H9 (cell line): ENCODE measurements at regions not wholly inside any gene's neighbourhood (a gene's known extent, or its start where the extent isn't known, plus 50 kb on each side); places are given as distances from the start of the nearest gene placed in this dataset.

Source experiments
- DNase-seq: peaks from one replicate; pipeline ENCODE4 v3.0.0-alpha.2; 2017
- H2AFZ ChIP-seq: one replicate; pipeline ENCODE4 v1.6.1; 2013; ENCODE audit warnings: mild to moderate bottlenecking, low read length, control low read depth, moderate library complexity
- H2AK5ac ChIP-seq: 2 replicates; pipeline ENCODE4 v1.6.1; 2013; ENCODE audit warnings: low read length, control low read depth, mixed read lengths; ENCODE audit not compliant: insufficient read length
- H2BK120ac ChIP-seq: one replicate; pipeline ENCODE4 v1.6.1; 2013; ENCODE audit warnings: low read depth, mild to moderate bottlenecking, low read length, control low read depth, inconsistent platforms; ENCODE audit not compliant: poor library complexity, severe bottlenecking
- H2BK12ac ChIP-seq: 2 replicates; pipeline ENCODE4 v1.6.1; 2013; ENCODE audit warnings: low read length, control low read depth, mixed read lengths, low read depth; ENCODE audit not compliant: insufficient read length
- H2BK15ac ChIP-seq: 2 replicates; pipeline ENCODE4 v1.6.1; 2013; ENCODE audit warnings: low read depth, low read length, control low read depth
- H2BK20ac ChIP-seq: one replicate; pipeline ENCODE4 v1.6.1; 2013; ENCODE audit warnings: low read depth, mild to moderate bottlenecking, low read length, control low read depth, inconsistent platforms; ENCODE audit not compliant: poor library complexity, severe bottlenecking
- H2BK5ac ChIP-seq: 2 replicates; pipeline ENCODE4 v1.6.1; 2013; ENCODE audit warnings: low read length, control low read depth, mixed read lengths; ENCODE audit not compliant: insufficient read length
- H3K14ac ChIP-seq: 2 replicates; pipeline ENCODE4 v1.6.1; 2013; ENCODE audit warnings: low read length, control low read depth; ENCODE audit not compliant: insufficient read depth
- H3K18ac ChIP-seq: 2 replicates; pipeline ENCODE4 v1.6.1; 2013; ENCODE audit warnings: low read depth, mild to moderate bottlenecking, mixed read lengths, low read length, control low read depth; ENCODE audit not compliant: insufficient read length
- H3K23ac ChIP-seq: 2 replicates; pipeline ENCODE4 v1.6.1; 2013; ENCODE audit warnings: low read length, control low read depth, mixed read lengths, low read depth; ENCODE audit not compliant: insufficient read length
- H3K23me2 ChIP-seq: 2 replicates; pipeline ENCODE4 v1.6.1; 2013; ENCODE audit warnings: low read depth, mild to moderate bottlenecking, mixed read lengths, low read length, control low read depth; ENCODE audit not compliant: insufficient read length, poor library complexity, severe bottlenecking
- H3K27ac ChIP-seq: 2 replicates; pipeline ENCODE4 v1.5.1; 2013; ENCODE audit warnings: low read length, control low read depth, mixed read lengths, low read depth; ENCODE audit not compliant: insufficient read length
- H3K27me3 ChIP-seq: 2 replicates; pipeline ENCODE4 v1.6.1; 2013; ENCODE audit warnings: low read length, control low read depth, inconsistent platforms; ENCODE audit not compliant: insufficient read depth
- H3K4ac ChIP-seq: 2 replicates; pipeline ENCODE4 v1.6.1; 2013; ENCODE audit warnings: low read depth, mild to moderate bottlenecking, control low read depth, inconsistent platforms, low read length, moderate library complexity
- H3K4me1 ChIP-seq: 2 replicates; pipeline ENCODE4 v1.6.1; 2013; ENCODE audit warnings: low read length, control low read depth, inconsistent platforms; ENCODE audit not compliant: insufficient read depth
- H3K4me2 ChIP-seq: 2 replicates; pipeline ENCODE4 v1.6.1; 2013; ENCODE audit warnings: low read length, control low read depth, mixed read lengths; ENCODE audit not compliant: insufficient read length, insufficient read depth
- H3K56ac ChIP-seq: 2 replicates; pipeline ENCODE4 v1.6.1; 2013; ENCODE audit warnings: low read depth, mild to moderate bottlenecking, mixed read lengths, low read length, control low read depth; ENCODE audit not compliant: insufficient read length
- H3K79me1 ChIP-seq: 2 replicates; pipeline ENCODE4 v1.6.1; 2013; ENCODE audit warnings: low read depth, mild to moderate bottlenecking, moderate library complexity, low read length, control low read depth, inconsistent platforms; ENCODE audit not compliant: insufficient read depth, poor library complexity, severe bottlenecking
- H3K79me2 ChIP-seq: 2 replicates; pipeline ENCODE4 v1.6.1; 2013; ENCODE audit warnings: low read length, control low read depth, inconsistent platforms; ENCODE audit not compliant: insufficient read depth
- H3K9ac ChIP-seq: 2 replicates; pipeline ENCODE4 v1.6.1; 2013; ENCODE audit warnings: low read length, control low read depth, mixed read lengths; ENCODE audit not compliant: insufficient read length; ENCODE audit errors: extremely low read depth
- H3K9me3 ChIP-seq: one replicate; pipeline ENCODE4 v1.6.1; 2013; ENCODE audit warnings: low read depth, low read length, inconsistent platforms; ENCODE audit not compliant: control insufficient read depth
- H3T11ph ChIP-seq: one replicate; pipeline ENCODE4 v1.6.1; 2013; ENCODE audit warnings: mild to moderate bottlenecking, low read length, control low read depth, inconsistent platforms
- H4K20me1 ChIP-seq: one replicate; pipeline ENCODE4 v1.6.1; 2013; ENCODE audit not compliant: control insufficient read depth, insufficient read length, insufficient read depth
- H4K5ac ChIP-seq: 2 replicates; pipeline ENCODE4 v1.6.1; 2013; ENCODE audit warnings: low read depth, mild to moderate bottlenecking, mixed read lengths, low read length, control low read depth; ENCODE audit not compliant: insufficient read length
- H4K8ac ChIP-seq: replicated peaks from 2 replicates; pipeline ENCODE4 v1.6.1; 2013; ENCODE audit warnings: low read length, control low read depth, mixed read lengths, low read depth; ENCODE audit not compliant: insufficient read length
- H4K91ac ChIP-seq: 2 replicates; pipeline ENCODE4 v1.6.1; 2013; ENCODE audit warnings: low read depth, mild to moderate bottlenecking, moderate library complexity, mixed read lengths, low read length, control low read depth; ENCODE audit not compliant: insufficient read length
- H3K27ac Mint-ChIP-seq, 3 experiments: 2 replicates in 2 of 3; 3 replicates in 1 of 3; pipeline ENCODE4 v1.8.0; 2020 to 2021; ENCODE audit warnings: mixed read lengths in 3 of 3, mild to moderate bottlenecking in 1 of 3, moderate library complexity in 1 of 3
- H3K27me3 Mint-ChIP-seq: 2 replicates; pipeline ENCODE4 v1.8.0; 2021; ENCODE audit warnings: low read depth, mild to moderate bottlenecking, moderate library complexity, mixed read lengths
- H3K36me3 Mint-ChIP-seq, 3 experiments: 2 replicates in 2 of 3; 3 replicates in 1 of 3; pipeline ENCODE4 v1.8.0; 2020 to 2021; ENCODE audit warnings: low read depth in 3 of 3, mixed read lengths in 3 of 3; ENCODE audit not compliant: insufficient read depth in 1 of 3
- H3K4me1 Mint-ChIP-seq, 2 experiments: 2 replicates each; pipeline ENCODE4 v1.8.0; 2020; ENCODE audit warnings: mixed read lengths in 2 of 2
- H3K4me3 Mint-ChIP-seq, 2 experiments: 2 replicates in 1 of 2; 3 replicates in 1 of 2; pipeline ENCODE4 v1.8.0; 2020 to 2021; ENCODE audit warnings: mild to moderate bottlenecking in 2 of 2, mixed read lengths in 2 of 2, moderate library complexity in 1 of 2
- H3K9me3 Mint-ChIP-seq, 2 experiments: 2 replicates in 1 of 2; 3 replicates in 1 of 2; pipeline ENCODE4 v1.8.0; 2020; ENCODE audit warnings: mild to moderate bottlenecking in 2 of 2, mixed read lengths in 2 of 2, moderate library complexity in 1 of 2
- CTCF ChIP-seq: fragments of 200-600 bp; sonication (generic); conservative IDR thresholded peaks from 3 replicates; pipeline ENCODE4 v1.8.0; 2021; ENCODE audit warnings: antibody characterized with exemption, mild to moderate bottlenecking
- WGBS: extraction: QIAGEN DNeasy Blood & Tissue Kit; methylation state at CpG from one replicate; pipeline ENCODE4 v1.1.7; 2013; ENCODE audit warnings: missing lambda C conversion rate, low lambda C conversion rate, mixed read lengths; ENCODE audit not compliant: insufficient read length; ENCODE audit errors: extremely low coverage; 5-methylcytosine and 5-hydroxymethylcytosine counted together

GRCh38 chr4:124146068-124146467 lies 566.5 kb downstream of the ANKRD50 start:
- H2BK20ac ChIP-seq: no peak overlapping the region
- no peak overlapping the region for H2BK5ac ChIP-seq

More at GRCh38 chr4:124146068-124146467, 566.5 kb downstream of the ANKRD50 start:
- Histone ChIP-seq H3K79me2 (no peaks in the 10 kb centered on the region), H4K20me1 (no peaks in the 10 kb centered on the region), H4K91ac (no peak overlapping the region), H2AK5ac (no peak overlapping the region), H2BK15ac (no peak overlapping the region), H3K79me1 (no peaks in the 10 kb centered on the region), H3K23me2 (no peaks in the 10 kb centered on the region), H3T11ph (no peak overlapping the region), H3K56ac (no peak overlapping the region), H3K4me1 (no peaks in the 10 kb centered on the region), H4K5ac (no peak overlapping the region), H3K14ac (no peak overlapping the region), H2BK12ac (no peak overlapping the region), H2AFZ (no peak overlapping the region), H3K27ac (no peak overlapping the region), H3K23ac (no peak overlapping the region), H3K9ac (no peak overlapping the region), H4K8ac (no peak overlapping the region), H3K27me3 (no peaks in the 10 kb centered on the region), H3K4ac (no peak overlapping the region), H3K9me3 (no peaks in the 10 kb centered on the region), H2BK120ac (no peak overlapping the region), H3K18ac (no peak overlapping the region), H3K4me2 (no peak overlapping the region)
- no peak overlapping the region for H3K27ac Mint-ChIP-seq
- WGBS: no CpG with 5 or more reads among the region's 1 CpG
- TF ChIP-seq CTCF: no peak
- no peaks in the 10 kb centered on the region; a peak in 1 of 5 replicates for H3K9me3 Mint-ChIP-seq
- H3K36me3 Mint-ChIP-seq: no peaks in the 10 kb centered on the region
- no peaks in the 10 kb centered on the region for H3K27me3 Mint-ChIP-seq
- no peaks in the 10 kb centered on the region for H3K4me1 Mint-ChIP-seq
- DNase-seq: no peak
- H3K4me3 Mint-ChIP-seq: no peak overlapping the region
